SU-DHL-6 (cell line): ENCODE measurements at regions not wholly inside any gene's neighbourhood (a gene's known extent, or its start where the extent isn't known, plus 50 kb on each side); places are given as distances from the start of the nearest gene placed in this dataset.

ENCODE experiments used
- H2AFZ ChIP-seq: fragments of 200-600 bp; sonication (generic); 2 replicates; pipeline ENCODE4 v1.6.1; 2014; ENCODE audit warnings: low read depth, mild to moderate bottlenecking, moderate library complexity, mixed read lengths, antibody characterized with exemption, low read length; ENCODE audit not compliant: severe bottlenecking
- H3F3A ChIP-seq: fragments of 200-600 bp; shearing (Covaris generic); 2 replicates; pipeline ENCODE4 v1.6.0; 2016; ENCODE audit warnings: antibody characterized with exemption, mild to moderate bottlenecking; ENCODE audit not compliant: insufficient read depth
- H3K27ac ChIP-seq: fragments of 200-600 bp; sonication (generic); 2 replicates; pipeline ENCODE4 v1.5.1; 2016; ENCODE audit warnings: low read depth, mild to moderate bottlenecking, low read length, moderate library complexity, mixed read lengths
- H3K27me3 ChIP-seq: fragments of 200-600 bp; sonication (generic), shearing (Covaris generic); 2 replicates; pipeline ENCODE4 v1.6.0; 2014; ENCODE audit warnings: mild to moderate bottlenecking, low read length
- H3K36me3 ChIP-seq: fragments of 200-600 bp; sonication (generic); 2 replicates; pipeline ENCODE4 v1.6.1; 2014; ENCODE audit warnings: mild to moderate bottlenecking, low read length, mixed read lengths
- H3K4me2 ChIP-seq: fragments of 300-600, 200-600 bp; shearing (Covaris generic), sonication (generic); 2 replicates; pipeline ENCODE4 v1.6.0; 2014; ENCODE audit warnings: low read length, low read depth, mild to moderate bottlenecking; ENCODE audit not compliant: poor library complexity, severe bottlenecking
- H3K4me3 ChIP-seq: fragments of 200-600 bp; sonication (generic); 2 replicates; pipeline ENCODE4 v1.5.1; 2014; ENCODE audit warnings: antibody characterized with exemption, low read length, mild to moderate bottlenecking, mixed read lengths; ENCODE audit not compliant: insufficient read depth, poor library complexity, severe bottlenecking
- H3K79me2 ChIP-seq: fragments of 200-600 bp; sonication (generic); 2 replicates; pipeline ENCODE4 v1.6.1; 2014; ENCODE audit warnings: mild to moderate bottlenecking, low read length, moderate library complexity; ENCODE audit not compliant: insufficient read depth
- H3K9ac ChIP-seq: fragments of 200-600 bp; sonication (generic); 2 replicates; pipeline ENCODE4 v1.7.0; 2014; ENCODE audit warnings: mild to moderate bottlenecking, low read length
- H3K9me2 ChIP-seq: fragments of 200-600 bp; sonication (generic); replicated peaks from 2 replicates; pipeline ENCODE4 v1.6.1; 2014; ENCODE audit warnings: low read length; ENCODE audit not compliant: insufficient read depth
- H3K9me3 ChIP-seq: fragments of 200-600 bp; sonication (generic); 2 replicates; pipeline ENCODE4 v1.6.1; 2014; ENCODE audit warnings: low read length, mixed read lengths; ENCODE audit not compliant: insufficient read depth
- H4K20me1 ChIP-seq: fragments of 200-600 bp; sonication (generic); 2 replicates; pipeline ENCODE4 v1.6.1; 2014; ENCODE audit warnings: low read depth, mild to moderate bottlenecking, antibody characterized with exemption, low read length, moderate library complexity, mixed read lengths
- CTCF ChIP-seq: fragments of 200-600 bp; sonication (generic); IDR thresholded peaks from one replicate; pipeline ENCODE4 v1.5.1; 2017; ENCODE audit warnings: antibody characterized with exemption, mild to moderate bottlenecking, low read length, moderate library complexity; ENCODE audit not compliant: insufficient read depth, poor library complexity, severe bottlenecking
- EZH2phosphoT487 ChIP-seq: fragments of 200-600 bp; sonication (generic), shearing (Covaris generic); conservative IDR thresholded peaks from 2 replicates; pipeline ENCODE4 v1.6.1; 2018; ENCODE audit warnings: mild to moderate bottlenecking, antibody characterized with exemption, low read length, moderate library complexity, mixed read lengths

DNA sequence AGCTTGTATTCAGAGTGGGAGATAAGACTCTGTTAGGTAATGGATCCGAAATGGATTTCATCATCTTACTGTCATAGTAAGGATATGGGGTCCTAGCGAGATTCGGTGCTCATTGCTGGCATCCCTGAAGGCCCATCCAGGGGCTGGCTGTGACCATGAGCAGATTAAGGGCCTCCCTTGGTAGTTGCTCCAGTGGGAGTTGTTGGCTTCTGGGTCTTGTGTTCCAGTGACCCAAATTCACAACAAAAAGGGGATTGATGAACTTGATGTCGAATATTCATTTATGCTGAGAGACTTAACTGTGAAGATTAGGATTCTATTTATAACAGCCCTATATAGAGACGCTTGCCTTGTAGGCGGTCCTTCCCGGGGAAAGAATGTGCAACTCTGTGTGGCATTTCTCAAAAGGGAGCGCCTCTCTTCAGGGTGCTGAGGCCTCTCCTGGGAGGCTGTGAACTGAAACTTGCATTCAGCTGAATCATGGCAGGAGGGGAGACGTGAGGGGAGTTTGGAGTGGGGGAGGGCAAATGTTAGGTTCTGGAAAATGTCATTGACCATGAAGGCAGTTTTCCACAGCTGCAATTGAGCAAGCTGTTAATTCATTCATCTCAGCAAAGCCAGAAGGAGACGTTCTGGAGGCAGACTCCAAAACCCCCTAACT is 233.1 kb upstream of the FZD8 start:
- Histone ChIP-seq H3F3A (no peaks in the 10 kb centered on the region), H3K9me2 (no peaks in the 10 kb centered on the region; the same call in 1 of the 2 replicates), H3K79me2 (no peaks in the 10 kb centered on the region), H3K9me3 (no peaks in the 10 kb centered on the region), H3K27me3 (no peaks in the 10 kb centered on the region), H3K27ac (no peak overlapping the region), H2AFZ (no peak overlapping the region), H3K36me3 (no peaks in the 10 kb centered on the region), H4K20me1 (no peaks in the 10 kb centered on the region), H3K4me2 (no peak overlapping the region), H3K9ac (no peak overlapping the region), H3K4me3 (no peak overlapping the region)
- TF ChIP-seq CTCF: no peak
- no peak for TF ChIP-seq EZH2phosphoT487

GRCh38 chr10:35874311-35875015 is 232.4 kb upstream of the FZD8 start:
- H3F3A ChIP-seq: no peaks in the 10 kb centered on the region
- H3K9me2 ChIP-seq: no peaks in the 10 kb centered on the region
- no peaks in the 10 kb centered on the region for H3K9me3 ChIP-seq
- no peaks in the 10 kb centered on the region for H3K27me3 ChIP-seq
- H4K20me1 ChIP-seq: no peaks in the 10 kb centered on the region
- TF ChIP-seq CTCF (no peak), EZH2phosphoT487 (no peak)
- H3K36me3 ChIP-seq: no peaks in the 10 kb centered on the region
- H3K4me2 ChIP-seq: no peak overlapping the region
- H2AFZ ChIP-seq: no peak overlapping the region
- H3K9ac ChIP-seq: no peak overlapping the region
- no peak overlapping the region for H3K4me3 ChIP-seq
- H3K79me2 ChIP-seq: no peaks in the 10 kb centered on the region
- H3K27ac ChIP-seq: no peak overlapping the region

GRCh38 chr10:35872671-35873070 is 230.6 kb upstream of the FZD8 start:
- Histone ChIP-seq H3K4me3 (no peak overlapping the region), H3K9me2 (no peaks in the 10 kb centered on the region), H3K9ac (no peak overlapping the region), H3F3A (no peaks in the 10 kb centered on the region), H3K79me2 (no peaks in the 10 kb centered on the region), H3K27ac (no peak overlapping the region), H3K36me3 (no peaks in the 10 kb centered on the region), H3K27me3 (no peaks in the 10 kb centered on the region), H3K9me3 (no peaks in the 10 kb centered on the region), H2AFZ (no peak overlapping the region), H3K4me2 (no peak overlapping the region), H4K20me1 (no peaks in the 10 kb centered on the region)
- TF ChIP-seq EZH2phosphoT487 (no peak), CTCF (no peak)
